ACHN (cell line): ENCODE measurements at regions not wholly inside any gene's neighbourhood (a gene's known extent, or its start where the extent isn't known, plus 50 kb on each side); places are given as distances from the start of the nearest gene placed in this dataset.

ENCODE experiments used
- DNase-seq: peaks from one replicate; pipeline ENCODE4 v3.0.0-alpha.2; 2015
- in situ Hi-C: cut with HindIII; loops from 2 replicates; pipeline ENCODE4 v1.10.0; 2017; ENCODE audit warnings: low sequenced_read_pairs, low pct_ligation_motif_present, low pct_unique_long_range_greater_than_20kb

DNA sequence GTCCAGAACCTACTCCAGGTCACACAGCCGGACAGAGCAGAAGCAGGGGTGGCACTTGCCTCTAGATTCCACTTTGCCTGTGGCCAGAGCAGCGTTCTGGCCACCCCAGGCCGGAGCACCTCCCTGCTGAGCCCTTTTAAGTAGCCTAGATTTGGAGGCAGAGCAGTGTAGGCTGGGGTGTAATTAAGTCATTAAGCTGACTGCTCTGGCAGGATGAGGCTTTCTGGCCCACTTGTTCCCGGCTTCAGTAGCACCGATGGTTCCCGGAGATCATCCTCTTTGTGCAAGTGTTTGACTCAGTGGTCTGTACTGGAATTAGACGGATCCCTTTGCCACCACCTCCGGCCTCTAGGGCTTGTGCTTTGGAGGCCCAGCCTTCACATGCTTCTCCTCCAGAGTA lies 281.9 kb upstream of the ANKRD55 start:
- in situ Hi-C loops = no loop called here
- DNase-seq = no peak

DNA sequence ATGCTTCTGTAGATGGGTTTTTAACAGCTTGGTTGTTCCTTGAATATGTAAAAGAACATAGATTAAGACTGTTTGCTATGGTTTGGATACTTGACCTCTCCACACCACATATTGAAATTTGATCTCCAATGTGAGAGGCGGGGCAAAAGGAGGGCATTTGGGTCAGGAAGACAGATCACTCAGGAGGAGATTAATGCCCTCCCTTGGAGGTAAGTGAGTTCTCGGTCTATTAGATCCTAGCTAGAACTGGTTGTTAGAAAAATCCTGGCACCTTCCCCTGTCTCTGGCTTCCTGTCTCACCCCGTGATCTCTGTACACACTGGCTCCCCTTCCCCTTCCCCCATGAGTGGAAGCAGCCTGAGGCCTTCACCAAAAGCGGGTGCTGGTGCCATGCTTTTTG lies 281.1 kb upstream of the ANKRD55 start:
- in situ Hi-C loops = no loop called here
- DNase-seq = no peak

DNA sequence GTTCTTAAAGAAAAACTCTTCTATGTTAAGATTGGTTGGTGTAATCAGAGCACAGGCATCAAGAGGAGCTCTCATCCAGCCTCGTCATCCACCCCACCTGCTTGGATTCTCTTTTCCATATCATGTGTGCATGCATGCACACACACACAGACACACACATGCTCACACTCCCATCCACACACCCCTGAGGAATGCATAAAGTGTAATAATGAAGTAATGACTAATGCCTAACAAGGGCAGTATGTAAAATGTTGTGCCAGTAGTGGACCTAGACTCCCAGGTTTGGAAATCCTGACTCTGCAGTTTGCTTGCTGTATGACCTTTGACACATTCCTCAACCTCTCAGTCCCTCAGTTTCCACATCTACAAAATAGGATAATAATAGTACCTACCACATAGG lies 280.0 kb upstream of the ANKRD55 start:
- in situ Hi-C loops = no loop called here
- no peak for DNase-seq

DNA sequence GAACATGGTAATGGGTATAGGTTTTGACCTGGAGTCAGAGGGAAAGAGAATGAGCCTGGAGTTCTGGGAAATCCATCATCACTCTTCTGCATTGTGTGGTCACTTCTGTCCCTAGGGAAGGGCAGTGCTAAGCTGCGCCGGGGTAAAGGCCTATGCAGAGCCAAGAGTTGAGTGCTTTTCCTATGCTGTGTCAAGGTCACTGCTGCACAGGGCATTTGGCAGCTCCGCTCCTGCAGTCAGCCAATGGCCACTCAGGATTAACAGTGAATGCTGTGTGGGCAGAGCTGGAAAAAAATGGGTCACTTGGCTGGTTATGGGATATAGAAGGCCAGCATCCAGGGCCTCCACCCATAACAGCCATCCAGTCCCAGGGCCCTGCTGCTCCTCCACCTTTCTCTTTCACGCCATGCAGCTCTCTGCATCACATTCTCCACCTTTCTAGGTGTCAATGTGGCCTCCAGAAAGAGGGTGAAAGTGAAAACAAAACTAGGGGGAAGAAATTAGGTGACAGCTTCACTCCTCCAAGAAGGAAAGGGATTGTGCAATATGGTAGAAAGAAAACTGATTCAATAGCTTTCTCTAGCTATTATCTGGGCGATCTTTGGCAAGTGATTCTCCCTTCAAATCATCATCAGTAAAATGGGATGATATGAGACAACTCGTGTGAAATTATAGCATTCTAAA lies 279.3 kb upstream of the ANKRD55 start:
- in situ Hi-C loops = no loop called here
- DNase-seq = no peak

DNA sequence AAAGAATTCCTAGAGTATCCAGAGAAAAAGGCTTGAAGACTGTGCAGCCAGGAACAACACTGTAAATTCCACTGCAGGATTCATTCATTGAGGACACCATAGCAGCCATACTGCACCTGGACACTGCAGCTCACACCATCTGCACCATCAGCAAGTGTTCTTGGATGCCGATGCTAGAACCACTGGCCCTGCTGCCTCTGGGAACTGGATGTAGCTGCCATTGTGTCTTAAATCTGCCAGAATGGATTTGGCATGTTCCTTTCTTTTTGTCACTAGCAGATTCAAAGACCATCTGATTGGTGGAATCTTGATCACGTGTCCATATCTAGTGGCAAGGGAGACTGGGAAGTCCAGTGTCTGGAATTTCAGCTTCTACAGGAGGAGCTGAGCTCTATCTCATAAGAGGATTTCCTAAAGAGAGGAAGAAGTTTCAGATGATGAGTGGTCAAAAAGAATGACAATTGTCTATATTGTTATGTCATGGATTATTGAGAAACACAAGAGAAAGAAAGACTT lies 278.3 kb upstream of the ANKRD55 start:
- no peak for DNase-seq
- in situ Hi-C loops = no loop called here

DNA sequence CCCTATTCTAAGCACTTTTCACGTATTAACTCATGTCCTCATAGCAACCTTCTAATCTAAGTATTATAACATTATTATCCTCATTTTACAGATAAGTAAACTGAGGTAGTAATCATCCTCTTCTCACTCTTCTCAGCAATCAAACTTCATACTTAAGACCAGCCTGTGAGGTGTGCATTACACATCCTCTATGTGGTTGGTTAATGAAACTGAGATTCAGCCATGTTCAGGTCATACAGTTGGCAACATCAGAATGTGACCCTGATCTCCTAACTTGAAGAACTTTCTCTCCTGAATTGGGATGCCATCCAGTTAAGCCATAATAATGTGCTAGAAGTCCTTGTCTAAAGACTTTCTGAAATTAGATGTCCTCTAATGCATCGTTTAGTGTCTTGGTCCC lies 275.1 kb upstream of the ANKRD55 start:
- in situ Hi-C loops = no loop called here
- DNase-seq = no peak

DNA sequence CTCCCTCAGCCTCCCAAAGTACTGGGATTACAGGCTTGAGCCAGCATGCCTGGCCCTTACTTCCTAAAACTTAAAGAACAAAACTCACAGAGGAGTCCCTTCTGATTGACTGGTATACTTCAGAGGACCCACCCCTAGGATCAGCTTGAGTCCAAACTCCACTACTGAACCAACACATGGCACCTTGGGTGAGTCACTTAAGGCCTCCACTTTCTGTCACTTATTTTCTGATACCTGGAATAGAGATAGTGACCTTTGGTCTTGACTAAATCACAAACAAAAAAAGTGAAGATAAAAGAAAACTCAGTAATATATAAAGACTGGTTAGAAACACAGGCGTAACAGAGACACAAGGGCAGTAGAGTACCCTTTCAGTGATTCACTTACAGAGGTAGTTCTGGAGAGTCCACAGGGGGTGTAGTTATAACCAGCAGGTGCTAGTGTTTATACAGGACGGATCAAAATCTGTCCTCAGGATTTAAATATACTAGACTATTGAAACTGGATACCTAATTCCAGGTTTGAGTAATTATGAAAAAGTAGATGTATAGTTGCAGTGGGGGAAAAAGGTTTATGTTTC lies 274.3 kb upstream of the ANKRD55 start:
- in situ Hi-C loops = no loop called here
- no peak for DNase-seq

DNA sequence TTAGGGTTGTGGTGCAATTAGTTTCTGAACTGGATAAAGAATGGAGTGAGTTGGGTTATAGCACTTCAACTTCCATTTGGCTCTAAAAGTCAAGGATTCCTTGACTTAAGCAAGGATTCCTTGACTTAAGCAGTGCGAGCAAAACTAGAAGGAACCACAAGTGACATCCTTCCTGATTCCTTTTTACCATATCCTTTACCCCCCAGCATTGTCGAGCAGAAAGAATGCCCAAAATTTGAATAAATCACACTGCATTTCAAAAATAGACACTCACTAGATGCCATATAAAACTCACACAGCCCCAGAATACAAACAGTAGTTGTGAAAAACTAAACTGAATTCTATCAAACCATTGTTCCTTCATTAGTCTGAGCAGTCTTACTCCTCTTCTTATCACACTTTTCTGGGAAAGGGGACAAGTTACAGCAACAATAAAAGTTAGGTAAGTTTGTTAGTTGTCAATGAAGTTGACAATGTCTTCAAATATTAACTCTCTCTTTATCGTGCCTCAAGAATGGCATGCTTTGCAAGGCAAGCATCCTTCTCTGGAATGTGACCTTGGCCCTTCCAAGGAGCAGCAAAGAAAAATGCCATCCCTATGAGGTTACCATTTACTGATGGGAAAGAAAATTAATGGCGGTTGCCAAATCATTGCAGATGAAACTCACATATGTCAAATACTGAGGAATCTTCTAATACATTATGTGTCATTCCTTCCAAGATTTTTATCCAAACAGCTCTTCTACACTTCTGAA lies 273.3 kb upstream of the ANKRD55 start:
- in situ Hi-C loops = no loop called here
- DNase-seq = peak; percentile 64

DNA sequence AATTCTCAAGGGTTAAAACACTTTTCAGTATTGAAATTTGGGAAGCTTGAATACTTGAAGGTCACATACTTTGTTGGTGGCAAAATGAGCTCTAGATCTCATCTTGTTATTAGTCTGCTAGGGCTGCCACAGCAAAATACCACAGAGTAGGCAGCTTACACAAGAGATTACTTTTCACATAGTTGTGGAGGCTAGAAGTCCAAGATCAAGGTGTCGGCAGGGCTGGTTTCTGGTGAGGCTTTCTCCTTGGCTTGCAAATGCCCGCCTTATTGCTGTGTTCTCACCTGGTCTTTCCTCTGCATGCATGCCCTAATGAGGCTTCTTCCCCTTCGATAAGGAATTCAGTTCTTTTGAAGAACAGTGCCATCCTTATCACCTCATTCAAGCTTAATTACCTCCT lies 270.8 kb upstream of the ANKRD55 start:
- DNase-seq = no peak
- in situ Hi-C loops = no loop called here

DNA sequence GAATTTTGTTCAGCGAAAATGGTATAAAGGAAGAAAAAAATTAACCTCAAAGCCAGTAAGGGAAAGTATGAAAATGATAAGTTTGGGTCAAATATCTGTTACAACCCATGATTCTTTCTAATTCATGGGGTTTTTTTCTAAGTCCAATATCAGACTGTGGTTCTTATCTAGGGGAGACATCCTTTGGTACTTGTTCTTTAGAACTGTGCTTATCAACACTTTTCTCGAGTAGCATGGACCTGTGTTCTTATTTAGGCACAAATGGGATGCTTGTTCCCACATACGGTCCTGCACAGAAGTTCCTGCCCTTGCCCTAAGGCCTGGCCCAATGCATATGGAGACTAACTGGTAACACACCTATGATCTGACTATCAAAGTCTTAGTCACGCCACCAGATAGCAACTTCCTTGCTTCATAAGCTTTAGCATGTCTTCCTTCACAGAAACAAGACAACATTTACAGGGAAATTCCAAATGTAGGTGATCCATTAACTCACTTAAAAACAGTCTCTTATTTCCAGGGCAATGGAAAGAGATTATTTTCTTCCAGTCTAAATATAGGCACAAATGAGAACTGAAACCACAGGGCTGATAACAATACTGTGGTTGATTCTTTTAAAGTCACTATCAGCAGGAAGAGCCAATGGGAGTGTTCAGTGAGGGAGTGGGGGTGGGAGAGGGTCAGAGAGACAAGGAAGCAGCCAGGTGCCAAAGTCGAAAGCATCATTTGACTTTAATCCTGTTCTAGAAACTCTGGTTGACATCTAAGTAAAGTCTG lies 268.8 kb upstream of the ANKRD55 start:
- no peak for DNase-seq
- in situ Hi-C loops = no loop called here

DNA sequence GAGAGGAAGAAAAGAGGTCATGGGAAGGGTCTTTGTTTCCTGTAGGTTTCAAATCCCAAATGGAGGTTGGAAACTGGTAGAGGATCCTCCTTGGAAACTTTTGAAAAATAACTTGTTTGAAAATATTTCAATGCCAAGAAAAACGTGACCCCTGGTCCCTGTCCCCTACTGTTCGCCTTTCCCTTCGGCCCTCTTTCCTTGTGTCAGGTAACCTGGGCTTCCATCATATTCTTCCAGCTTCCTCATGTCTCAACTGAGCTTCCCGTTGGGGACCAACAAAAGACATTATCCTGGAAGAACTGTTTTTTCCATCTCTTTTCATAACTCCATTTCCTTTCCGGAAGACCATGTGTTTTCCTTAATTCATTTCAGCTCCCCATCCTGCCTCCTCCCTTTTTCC lies 266.8 kb upstream of the ANKRD55 start:
- in situ Hi-C loops = no loop called here
- no peak for DNase-seq

DNA sequence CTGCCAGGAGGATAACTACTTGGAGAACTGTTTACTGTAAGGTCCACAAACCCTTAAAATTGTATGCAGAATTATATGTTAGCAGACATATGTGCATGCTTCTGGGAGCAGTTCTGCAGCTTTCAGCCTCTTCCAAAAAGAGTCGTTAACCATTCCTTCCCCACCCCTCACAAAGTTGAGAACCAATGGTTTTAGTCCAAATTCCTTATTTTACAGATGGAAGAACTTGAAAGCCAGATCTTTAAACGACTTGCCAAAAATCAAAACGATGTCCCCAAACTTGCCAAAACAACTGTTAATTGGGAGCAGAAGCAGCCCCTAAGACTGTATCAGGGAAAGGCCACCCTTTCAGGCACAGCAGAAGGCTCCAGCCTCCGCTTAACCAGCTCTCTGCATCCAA lies 266.4 kb upstream of the ANKRD55 start:
- DNase-seq = no peak
- in situ Hi-C loops = no loop called here

DNA sequence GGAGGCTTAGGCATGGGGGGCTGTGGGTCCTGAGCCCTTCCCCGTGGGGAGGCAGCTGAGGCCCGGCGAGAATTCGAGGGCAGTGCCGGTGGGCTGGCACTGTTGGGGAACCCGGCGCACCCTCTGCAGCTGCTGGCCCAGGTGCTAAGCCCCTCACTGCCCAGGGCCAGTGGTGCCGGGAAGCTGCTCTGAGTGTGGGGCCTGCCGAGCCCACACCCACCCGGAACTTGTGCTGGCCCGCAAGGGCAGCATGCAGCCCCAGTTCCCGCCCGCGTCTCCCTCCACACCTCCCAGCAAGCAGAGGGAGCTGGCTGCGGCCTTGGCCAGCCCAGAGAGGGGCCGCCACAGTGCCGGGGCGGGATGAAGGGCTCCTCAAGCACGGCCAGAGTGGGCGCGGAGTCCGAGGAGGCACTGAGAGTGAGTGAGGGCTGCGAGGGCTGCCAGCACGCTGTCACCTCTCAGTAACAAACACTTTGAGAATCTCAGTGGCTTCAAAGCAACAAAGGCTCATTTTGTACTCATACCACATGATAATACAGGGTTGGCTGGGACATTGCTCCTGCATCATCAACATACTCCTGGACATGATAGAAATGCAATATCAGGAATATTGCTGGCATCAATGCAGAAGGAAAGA lies 265.7 kb upstream of the ANKRD55 start:
- no peak for DNase-seq
- in situ Hi-C loops = no loop called here

DNA sequence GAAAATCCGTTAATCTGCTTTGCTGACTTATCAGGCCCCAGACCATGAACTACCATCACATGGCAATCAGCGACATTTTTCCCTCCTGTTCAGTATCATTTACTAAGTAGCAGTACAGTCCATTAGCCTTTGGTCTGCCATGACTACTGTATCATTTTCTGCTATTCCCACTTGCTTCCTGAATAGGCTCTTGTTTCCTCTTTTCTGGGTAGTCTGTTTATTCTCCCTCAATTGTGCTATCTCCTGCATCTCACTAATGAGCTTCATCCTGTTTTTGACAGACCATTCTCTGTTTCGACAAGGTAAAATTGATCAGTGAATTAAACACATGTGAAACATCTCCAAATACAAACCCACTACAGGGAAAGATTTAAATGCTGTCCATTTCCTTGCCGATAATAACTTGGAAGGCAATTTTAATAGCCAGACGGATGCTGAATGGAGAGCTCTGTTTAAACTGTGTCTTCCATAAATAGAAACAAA lies 263.5 kb upstream of the ANKRD55 start:
- in situ Hi-C loops = no loop called here
- DNase-seq = no peak

DNA sequence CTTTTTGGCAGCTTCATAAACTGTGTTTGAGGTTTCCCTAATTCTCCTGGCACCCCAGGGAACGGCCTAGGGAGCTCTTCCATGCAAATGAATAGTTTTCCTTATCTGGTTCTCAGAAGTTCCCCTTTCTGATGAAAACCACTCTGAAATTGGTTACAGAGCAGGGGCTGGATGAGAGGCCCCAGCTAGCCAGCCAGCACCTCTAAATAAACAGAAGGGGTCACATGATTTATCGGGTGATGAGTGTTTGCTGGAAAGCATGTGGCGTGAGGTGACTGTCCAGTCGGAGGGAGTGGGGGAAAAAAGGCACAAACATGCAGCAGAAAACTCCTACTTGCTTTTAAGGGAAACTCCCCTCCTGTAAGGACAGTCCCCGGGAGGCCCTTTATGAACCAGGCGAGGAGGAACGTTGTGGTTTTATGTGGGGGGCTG lies 261.2 kb upstream of the ANKRD55 start:
- DNase-seq = no peak
- in situ Hi-C loops = no loop called here

DNA sequence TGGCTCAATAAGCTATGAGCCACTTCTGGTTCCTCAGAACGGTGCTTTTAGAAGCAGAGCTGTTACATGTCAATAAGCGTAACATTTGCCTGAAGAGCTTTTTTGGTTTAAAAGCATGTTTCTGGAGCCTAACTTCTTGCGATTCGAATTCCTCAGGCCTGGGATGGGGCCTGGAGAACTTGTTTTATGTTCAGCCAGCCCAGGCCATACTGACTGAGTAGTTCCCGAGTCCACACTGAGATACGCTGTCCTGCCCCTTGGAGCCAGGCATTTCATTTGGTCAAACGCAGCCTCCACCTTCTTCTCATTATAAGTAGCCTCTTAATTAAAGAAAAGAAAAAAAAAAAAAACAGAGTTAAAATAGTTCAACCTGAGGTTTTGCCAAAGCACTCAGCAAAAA lies 260.6 kb upstream of the ANKRD55 start:
- no peak for DNase-seq
- in situ Hi-C loops = no loop called here

DNA sequence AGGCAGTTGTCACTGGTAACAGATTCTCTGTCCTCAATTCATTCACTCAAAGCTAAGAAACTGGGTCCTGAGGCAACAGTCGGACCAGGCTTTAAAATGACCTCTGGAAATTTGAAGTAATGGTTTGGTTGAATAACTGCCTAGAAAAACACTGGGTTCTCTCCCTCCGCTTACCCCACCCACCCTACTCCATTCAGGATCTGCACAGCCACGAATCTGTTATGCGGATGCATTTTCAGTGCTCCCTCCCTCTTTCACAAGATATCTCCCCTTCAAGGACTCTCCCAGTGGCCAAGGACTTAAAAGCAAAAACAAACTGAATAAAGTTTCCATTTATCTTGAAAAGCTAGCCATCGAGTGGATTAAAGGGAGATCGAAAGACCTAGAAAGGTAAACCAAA lies 260.2 kb upstream of the ANKRD55 start:
- in situ Hi-C loops = no loop called here
- DNase-seq = no peak

DNA sequence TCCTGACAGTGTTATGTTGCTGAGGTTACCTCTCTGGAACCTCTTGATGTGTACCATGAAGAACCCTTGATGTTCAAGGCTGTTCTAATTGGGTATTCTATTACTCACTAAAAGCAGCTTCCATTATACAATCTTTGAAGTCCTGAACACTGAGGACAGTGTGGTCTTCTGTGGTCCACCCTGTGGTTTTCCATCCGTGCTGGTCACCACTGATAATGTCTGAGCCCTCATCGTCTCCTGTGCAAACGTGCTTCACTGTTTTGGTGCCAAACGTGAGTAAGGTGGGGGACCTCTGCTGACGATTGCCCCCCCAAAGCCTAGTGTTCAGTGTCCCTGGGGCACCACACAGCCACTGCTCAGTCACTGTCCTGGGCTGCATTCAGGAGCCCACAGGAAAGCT lies 259.7 kb upstream of the ANKRD55 start:
- in situ Hi-C loops = no loop called here
- no peak for DNase-seq
